ENCODE measurements at regions not wholly inside any gene's neighbourhood (a gene's known extent, or its start where the extent isn't known, plus 50 kb on each side); places are given as distances from the start of the nearest gene placed in this dataset.

DNA sequence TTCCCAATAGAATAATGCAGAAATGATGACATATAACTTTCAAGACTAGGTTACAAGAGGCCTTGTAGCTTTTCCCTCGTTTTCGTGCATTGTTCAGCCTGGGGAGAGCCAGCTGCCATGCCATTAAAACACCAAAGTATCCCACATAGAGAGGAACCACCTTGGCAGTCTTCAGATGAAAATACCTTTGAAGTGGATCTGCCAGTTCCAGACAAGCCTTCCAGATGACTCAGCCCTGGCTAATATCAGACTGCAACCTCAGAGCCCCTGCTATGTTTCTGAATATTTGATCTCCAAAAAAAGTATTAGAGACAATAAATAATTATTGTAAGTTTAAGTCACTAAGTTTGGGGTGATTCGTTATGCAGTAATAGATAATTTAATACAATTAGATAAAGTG lies 294.3 kb upstream of the GBE1 start:
- TF ChIP-seq, protein P1, sequence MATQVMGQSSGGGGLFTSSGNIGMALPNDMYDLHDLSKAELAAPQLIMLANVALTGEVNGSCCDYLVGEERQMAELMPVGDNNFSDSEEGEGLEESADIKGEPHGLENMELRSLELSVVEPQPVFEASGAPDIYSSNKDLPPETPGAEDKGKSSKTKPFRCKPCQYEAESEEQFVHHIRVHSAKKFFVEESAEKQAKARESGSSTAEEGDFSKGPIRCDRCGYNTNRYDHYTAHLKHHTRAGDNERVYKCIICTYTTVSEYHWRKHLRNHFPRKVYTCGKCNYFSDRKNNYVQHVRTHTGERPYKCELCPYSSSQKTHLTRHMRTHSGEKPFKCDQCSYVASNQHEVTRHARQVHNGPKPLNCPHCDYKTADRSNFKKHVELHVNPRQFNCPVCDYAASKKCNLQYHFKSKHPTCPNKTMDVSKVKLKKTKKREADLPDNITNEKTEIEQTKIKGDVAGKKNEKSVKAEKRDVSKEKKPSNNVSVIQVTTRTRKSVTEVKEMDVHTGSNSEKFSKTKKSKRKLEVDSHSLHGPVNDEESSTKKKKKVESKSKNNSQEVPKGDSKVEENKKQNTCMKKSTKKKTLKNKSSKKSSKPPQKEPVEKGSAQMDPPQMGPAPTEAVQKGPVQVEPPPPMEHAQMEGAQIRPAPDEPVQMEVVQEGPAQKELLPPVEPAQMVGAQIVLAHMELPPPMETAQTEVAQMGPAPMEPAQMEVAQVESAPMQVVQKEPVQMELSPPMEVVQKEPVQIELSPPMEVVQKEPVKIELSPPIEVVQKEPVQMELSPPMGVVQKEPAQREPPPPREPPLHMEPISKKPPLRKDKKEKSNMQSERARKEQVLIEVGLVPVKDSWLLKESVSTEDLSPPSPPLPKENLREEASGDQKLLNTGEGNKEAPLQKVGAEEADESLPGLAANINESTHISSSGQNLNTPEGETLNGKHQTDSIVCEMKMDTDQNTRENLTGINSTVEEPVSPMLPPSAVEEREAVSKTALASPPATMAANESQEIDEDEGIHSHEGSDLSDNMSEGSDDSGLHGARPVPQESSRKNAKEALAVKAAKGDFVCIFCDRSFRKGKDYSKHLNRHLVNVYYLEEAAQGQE (IDR thresholded peaks at IDR 0.05; ENCODE audit: low read depth) = no peak
- TF ChIP-seq YY1 (IDR thresholded peaks at IDR 0.05; ENCODE audit: low read depth) = no peak
- no peak for TF ChIP-seq TAF1 (IDR thresholded peaks at IDR 0.05; ENCODE audit: low read depth)
- TF ChIP-seq, protein P2, sequence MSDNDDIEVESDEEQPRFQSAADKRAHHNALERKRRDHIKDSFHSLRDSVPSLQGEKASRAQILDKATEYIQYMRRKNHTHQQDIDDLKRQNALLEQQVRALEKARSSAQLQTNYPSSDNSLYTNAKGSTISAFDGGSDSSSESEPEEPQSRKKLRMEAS (IDR thresholded peaks at IDR 0.05) = no peak
- TF ChIP-seq CEBPB (IDR thresholded peaks at IDR 0.05) = no peak
- TF ChIP-seq, protein P3, sequence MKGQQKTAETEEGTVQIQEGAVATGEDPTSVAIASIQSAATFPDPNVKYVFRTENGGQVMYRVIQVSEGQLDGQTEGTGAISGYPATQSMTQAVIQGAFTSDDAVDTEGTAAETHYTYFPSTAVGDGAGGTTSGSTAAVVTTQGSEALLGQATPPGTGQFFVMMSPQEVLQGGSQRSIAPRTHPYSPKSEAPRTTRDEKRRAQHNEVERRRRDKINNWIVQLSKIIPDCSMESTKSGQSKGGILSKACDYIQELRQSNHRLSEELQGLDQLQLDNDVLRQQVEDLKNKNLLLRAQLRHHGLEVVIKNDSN (IDR thresholded peaks at IDR 0.05) = no peak
